ENCODE measurements at regions not wholly inside any gene's neighbourhood (a gene's known extent, or its start where the extent isn't known, plus 50 kb on each side); places are given as distances from the start of the nearest gene placed in this dataset.

- no peak for DNase-seq (ENCODE audit: low spot score)
- intact Hi-C loops (cut with DNase I): no loop called here
Measured at GRCh38 chr2:237258615-237259014, 155.3 kb downstream of the COL6A3 start.

GRCh38 chr2:237259201-237259600, 154.8 kb downstream of the COL6A3 start:
- DNase-seq (ENCODE audit: low spot score): no peak
- intact Hi-C loops (cut with DNase I): no loop called here

GRCh38 chr2:237260039-237260620, 153.8 kb downstream of the COL6A3 start:
- no peak for DNase-seq (ENCODE audit: low spot score)
- intact Hi-C loops (cut with DNase I): no loop called here

- no peak for DNase-seq (ENCODE audit: low spot score)
- intact Hi-C loops (cut with DNase I): no loop called here
Measured at GRCh38 chr2:237260686-237261085, 153.3 kb downstream of the COL6A3 start.

- DNase-seq (ENCODE audit: low spot score): no peak
- intact Hi-C loops (cut with DNase I): no loop called here
Measured at GRCh38 chr2:237261327-237261726, 152.6 kb downstream of the COL6A3 start.

- intact Hi-C loops (cut with DNase I): no loop called here
- DNase-seq (ENCODE audit: low spot score): no peak
Measured at GRCh38 chr2:237262838-237263771, 150.9 kb downstream of the COL6A3 start.

GRCh38 chr2:237264480-237265219, 149.3 kb downstream of the COL6A3 start:
- intact Hi-C loops (cut with DNase I): no loop called here
- no peak for DNase-seq (ENCODE audit: low spot score)

- intact Hi-C loops (cut with DNase I): no loop called here
- no peak for DNase-seq (ENCODE audit: low spot score)
Measured at GRCh38 chr2:237268004-237268708, 145.8 kb downstream of the COL6A3 start.

- intact Hi-C loops (cut with DNase I): no loop called here
- no peak for DNase-seq (ENCODE audit: low spot score)
Measured at GRCh38 chr2:237269138-237269875, 144.7 kb downstream of the COL6A3 start.

- no peak for DNase-seq (ENCODE audit: low spot score)
Measured at GRCh38 chr2:237270520-237270919, 143.4 kb downstream of the COL6A3 start.

GRCh38 chr2:237271698-237272652, 142.0 kb downstream of the COL6A3 start:
- no peak for DNase-seq (ENCODE audit: low spot score)
- intact Hi-C loops (cut with DNase I): no loop called here

More at GRCh38 chr2:237270520-237270919, 143.4 kb downstream of the COL6A3 start:
- intact Hi-C loops (cut with DNase I): no loop called here
